Neural crest cell (in vitro differentiated cells): ENCODE measurements at regions not wholly inside any gene's neighbourhood (a gene's known extent, or its start where the extent isn't known, plus 50 kb on each side); places are given as distances from the start of the nearest gene placed in this dataset.

ENCODE experiments used
- DNase-seq: peaks from one replicate; pipeline ENCODE4 v3.0.0; 2021; ENCODE audit warnings: low read depth, mixed read lengths, low spot score
- H3K27ac Mint-ChIP-seq: one replicate; pipeline ENCODE4 v1.8.0; 2021; ENCODE audit warnings: mild to moderate bottlenecking, mixed read lengths; ENCODE audit not compliant: unreplicated experiment
- H3K27me3 Mint-ChIP-seq: 2 replicates; pipeline ENCODE4 v1.8.0; 2021; ENCODE audit warnings: low read depth, mild to moderate bottlenecking, mixed read lengths
- H3K36me3 Mint-ChIP-seq: 2 replicates; pipeline ENCODE4 v1.8.0; 2021; ENCODE audit warnings: low read depth, mild to moderate bottlenecking, mixed read lengths
- H3K4me1 Mint-ChIP-seq: 2 replicates; pipeline ENCODE4 v1.8.0; 2021; ENCODE audit warnings: mixed read lengths
- H3K4me3 Mint-ChIP-seq: one replicate; pipeline ENCODE4 v1.8.0; 2021; ENCODE audit warnings: mild to moderate bottlenecking, mixed read lengths
- H3K9me3 Mint-ChIP-seq: 2 replicates; pipeline ENCODE4 v1.8.0; 2021; ENCODE audit warnings: mixed read lengths
- TF ChIP-seq, protein P1 (sequence below): fragments of 200-600 bp; sonication (generic); conservative IDR thresholded peaks from 2 replicates; pipeline ENCODE4 v1.5.0; 2021; ENCODE audit warnings: antibody characterized with exemption, mild to moderate bottlenecking

DNA sequence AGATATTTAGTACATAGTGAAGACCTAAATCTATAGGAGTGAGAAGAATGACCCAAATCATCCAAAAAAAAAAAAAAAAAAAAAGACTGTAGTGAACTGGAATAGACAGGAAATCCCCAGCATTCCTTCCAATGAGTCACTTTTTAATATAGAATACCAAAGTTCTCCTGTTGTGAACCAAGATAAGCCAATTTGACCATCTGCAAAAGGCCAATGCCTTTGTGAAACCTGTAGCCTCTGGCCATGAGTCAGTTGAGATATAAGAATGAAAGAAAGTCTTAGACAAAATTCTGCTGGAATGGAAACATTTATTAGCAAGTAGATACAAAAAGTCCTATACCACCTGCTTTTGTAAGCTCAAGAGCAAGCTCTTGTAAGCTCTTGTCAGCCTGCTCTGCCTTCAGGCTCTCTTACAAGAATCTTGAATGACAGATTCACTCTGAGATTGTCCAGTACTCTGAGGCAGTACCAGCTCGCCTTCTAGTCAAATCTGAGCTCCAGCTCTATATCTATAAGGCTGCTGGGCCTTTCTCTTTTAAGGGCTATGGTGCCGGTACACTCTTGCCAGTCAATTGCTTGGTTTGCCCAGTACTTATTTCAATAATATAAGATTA is 243.0 kb upstream of the TMTC1 start:
- Mint-ChIP-seq H3K36me3 (no peaks in the 10 kb centered on the region), H3K4me3 (no peak overlapping the region), H3K27ac (no peak overlapping the region), H3K27me3 (no peaks in the 10 kb centered on the region), H3K9me3 (peaks cover 5% of the 10 kb centered on the region), H3K4me1 (no peaks in the 10 kb centered on the region)
- TF ChIP-seq, protein P1, sequence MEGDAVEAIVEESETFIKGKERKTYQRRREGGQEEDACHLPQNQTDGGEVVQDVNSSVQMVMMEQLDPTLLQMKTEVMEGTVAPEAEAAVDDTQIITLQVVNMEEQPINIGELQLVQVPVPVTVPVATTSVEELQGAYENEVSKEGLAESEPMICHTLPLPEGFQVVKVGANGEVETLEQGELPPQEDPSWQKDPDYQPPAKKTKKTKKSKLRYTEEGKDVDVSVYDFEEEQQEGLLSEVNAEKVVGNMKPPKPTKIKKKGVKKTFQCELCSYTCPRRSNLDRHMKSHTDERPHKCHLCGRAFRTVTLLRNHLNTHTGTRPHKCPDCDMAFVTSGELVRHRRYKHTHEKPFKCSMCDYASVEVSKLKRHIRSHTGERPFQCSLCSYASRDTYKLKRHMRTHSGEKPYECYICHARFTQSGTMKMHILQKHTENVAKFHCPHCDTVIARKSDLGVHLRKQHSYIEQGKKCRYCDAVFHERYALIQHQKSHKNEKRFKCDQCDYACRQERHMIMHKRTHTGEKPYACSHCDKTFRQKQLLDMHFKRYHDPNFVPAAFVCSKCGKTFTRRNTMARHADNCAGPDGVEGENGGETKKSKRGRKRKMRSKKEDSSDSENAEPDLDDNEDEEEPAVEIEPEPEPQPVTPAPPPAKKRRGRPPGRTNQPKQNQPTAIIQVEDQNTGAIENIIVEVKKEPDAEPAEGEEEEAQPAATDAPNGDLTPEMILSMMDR: no peak
- DNase-seq: no peak

- DNase-seq: no peak
- no peak overlapping the region for H3K4me3 Mint-ChIP-seq
- no peaks in the 10 kb centered on the region for H3K27me3 Mint-ChIP-seq
- H3K27ac Mint-ChIP-seq: no peak overlapping the region
- TF ChIP-seq, protein P1: no peak
- H3K36me3 Mint-ChIP-seq: no peaks in the 10 kb centered on the region
- no peaks in the 10 kb centered on the region for H3K4me1 Mint-ChIP-seq
- peaks cover 5% of the 10 kb centered on the region for H3K9me3 Mint-ChIP-seq
These were observed 241.6 kb upstream of the TMTC1 start for GRCh38 chr12:30025317-30025716.

DNA sequence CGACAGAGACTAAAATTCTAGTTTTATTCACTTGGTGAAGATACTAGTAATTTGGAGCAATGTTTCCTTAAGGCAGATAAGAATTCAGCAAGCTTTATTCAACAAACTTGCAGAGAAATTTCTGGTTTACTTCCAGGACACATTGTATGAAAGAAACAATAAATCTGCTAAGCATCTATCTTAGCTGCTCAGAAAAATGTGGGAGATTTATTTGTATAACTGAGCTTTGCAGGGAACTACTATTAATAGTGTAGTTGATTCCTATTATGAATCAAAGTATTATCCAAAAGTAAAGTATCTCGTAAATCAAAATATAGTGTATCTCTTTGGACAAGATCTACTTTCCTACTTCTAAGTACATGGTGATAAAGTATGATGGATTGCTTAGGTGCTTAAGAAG is 239.4 kb upstream of the TMTC1 start:
- no peak for DNase-seq
- no peaks in the 10 kb centered on the region for H3K36me3 Mint-ChIP-seq
- no peaks in the 10 kb centered on the region for H3K27me3 Mint-ChIP-seq
- no peak overlapping the region for H3K4me3 Mint-ChIP-seq
- peaks cover 5% of the 10 kb centered on the region for H3K9me3 Mint-ChIP-seq
- H3K27ac Mint-ChIP-seq: no peak overlapping the region
- no peaks in the 10 kb centered on the region for H3K4me1 Mint-ChIP-seq
- TF ChIP-seq, protein P1: no peak

DNA sequence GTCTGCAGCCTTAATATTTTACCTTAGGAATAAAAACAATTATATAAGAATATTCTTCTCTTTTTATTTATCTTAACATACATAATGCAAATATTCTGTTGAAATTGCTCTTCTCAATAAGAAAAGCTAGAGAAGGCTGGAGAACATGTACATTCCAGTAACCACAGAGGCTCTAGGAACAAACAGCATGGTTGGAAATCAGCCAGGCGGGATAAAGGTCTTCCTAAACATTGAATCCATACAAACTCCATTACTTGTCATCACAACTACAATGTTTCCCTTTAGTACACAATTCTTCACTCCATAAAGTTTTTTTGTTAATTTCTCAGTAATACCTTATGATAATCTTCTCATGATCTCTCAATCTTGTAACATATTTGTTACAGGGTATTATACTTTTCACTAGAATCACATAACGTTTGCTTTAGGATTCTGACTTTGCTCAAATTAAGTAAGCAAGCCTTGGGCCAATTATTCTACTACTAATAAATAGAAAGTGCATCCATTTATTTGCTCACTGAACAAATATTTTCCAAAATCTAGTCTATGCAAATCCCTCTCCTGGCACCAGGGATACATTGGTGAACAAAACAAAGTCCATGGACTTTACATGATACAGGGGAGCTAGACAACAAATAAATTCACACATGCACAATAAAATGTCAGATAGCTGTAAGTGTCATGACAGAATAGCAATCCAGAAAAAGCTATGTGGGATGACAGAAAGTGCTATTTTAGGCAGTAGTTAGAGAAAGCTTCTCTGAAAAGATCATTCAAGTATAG is 237.5 kb upstream of the TMTC1 start:
- peaks cover 5% of the 10 kb centered on the region for H3K9me3 Mint-ChIP-seq
- H3K4me3 Mint-ChIP-seq: no peak overlapping the region
- no peaks in the 10 kb centered on the region for H3K36me3 Mint-ChIP-seq
- TF ChIP-seq, protein P1: no peak
- no peaks in the 10 kb centered on the region for H3K4me1 Mint-ChIP-seq
- no peak for DNase-seq
- no peaks in the 10 kb centered on the region for H3K27me3 Mint-ChIP-seq
- no peak overlapping the region for H3K27ac Mint-ChIP-seq

DNA sequence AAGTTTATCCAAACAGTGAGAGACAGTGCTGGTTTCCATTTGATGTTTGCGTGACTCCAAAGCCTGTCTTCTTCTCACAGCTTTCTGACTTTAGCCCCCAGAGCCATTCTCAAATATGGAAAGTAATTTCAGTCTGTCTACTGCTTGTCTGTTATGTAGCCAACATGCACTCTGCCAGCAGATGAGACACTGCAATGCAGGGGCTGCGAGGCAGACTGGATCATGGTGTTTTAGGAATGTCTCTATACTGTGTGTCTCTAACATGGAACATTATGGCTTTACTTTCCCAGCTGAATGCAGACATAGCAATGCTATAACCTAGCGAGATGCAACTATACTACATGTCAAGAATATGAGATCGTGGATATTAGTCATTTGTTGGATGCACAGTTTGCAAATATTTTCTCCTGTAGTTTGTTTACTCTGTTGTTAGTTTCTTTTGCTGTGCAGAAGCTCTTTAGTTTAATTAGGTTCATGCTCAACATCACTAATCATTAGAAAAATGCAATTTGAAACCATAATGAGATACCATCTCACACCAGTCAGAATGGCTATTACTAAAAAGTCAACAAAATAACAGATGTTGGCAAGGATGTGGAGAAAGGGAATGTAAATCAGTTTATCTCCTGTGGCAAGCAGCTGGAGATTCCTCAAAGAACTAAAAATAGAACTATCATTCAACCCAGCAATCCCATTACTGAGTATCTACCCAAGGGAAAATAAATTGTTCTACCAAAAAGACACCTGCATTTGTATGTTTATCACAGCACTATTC is 235.8 kb upstream of the TMTC1 start:
- TF ChIP-seq, protein P1: no peak
- Mint-ChIP-seq H3K9me3 (no peaks in the 10 kb centered on the region), H3K27ac (no peak overlapping the region), H3K4me1 (no peaks in the 10 kb centered on the region), H3K36me3 (no peaks in the 10 kb centered on the region), H3K27me3 (no peaks in the 10 kb centered on the region), H3K4me3 (no peak overlapping the region)
- no peak for DNase-seq
